C4-2B (cell line): ENCODE measurements at regions not wholly inside any gene's neighbourhood (a gene's known extent, or its start where the extent isn't known, plus 50 kb on each side); places are given as distances from the start of the nearest gene placed in this dataset.

ENCODE experiments used
- H3K27ac ChIP-seq: fragments of 450-650 bp; 2 replicates; pipeline ENCODE4 v1.5.1; 2017
- ZFX ChIP-seq: fragments of 450-650 bp; IDR thresholded peaks from 2 replicates; pipeline ENCODE4 v1.6.1; 2017
- TF ChIP-seq, protein P1 (sequence below): fragments of 450-650 bp; conservative IDR thresholded peaks from 2 replicates; pipeline ENCODE4 v1.5.1; 2017; ENCODE audit warnings: mild to moderate bottlenecking

DNA sequence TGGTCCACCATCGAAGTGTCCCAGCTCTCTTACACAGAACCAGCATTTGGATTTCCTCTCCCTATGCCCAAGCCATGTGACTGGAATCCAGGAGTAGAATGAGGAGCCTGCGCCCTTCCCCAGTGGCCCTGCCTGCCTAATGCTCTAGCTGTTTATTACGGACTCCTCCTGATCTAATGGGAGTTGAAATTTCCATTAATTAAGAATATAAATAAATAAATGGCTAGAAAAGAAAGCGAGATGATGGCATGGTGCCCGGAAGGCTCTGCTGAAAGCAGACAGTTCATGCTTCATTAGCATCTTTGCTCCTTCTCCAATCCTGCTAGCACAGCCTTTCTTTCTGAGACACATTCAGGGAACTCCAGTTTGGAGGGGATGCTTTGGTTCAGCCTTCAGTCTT is 216.2 kb downstream of the SEC16B start:
- TF ChIP-seq ZFX, result no peak
- TF ChIP-seq, protein P1, sequence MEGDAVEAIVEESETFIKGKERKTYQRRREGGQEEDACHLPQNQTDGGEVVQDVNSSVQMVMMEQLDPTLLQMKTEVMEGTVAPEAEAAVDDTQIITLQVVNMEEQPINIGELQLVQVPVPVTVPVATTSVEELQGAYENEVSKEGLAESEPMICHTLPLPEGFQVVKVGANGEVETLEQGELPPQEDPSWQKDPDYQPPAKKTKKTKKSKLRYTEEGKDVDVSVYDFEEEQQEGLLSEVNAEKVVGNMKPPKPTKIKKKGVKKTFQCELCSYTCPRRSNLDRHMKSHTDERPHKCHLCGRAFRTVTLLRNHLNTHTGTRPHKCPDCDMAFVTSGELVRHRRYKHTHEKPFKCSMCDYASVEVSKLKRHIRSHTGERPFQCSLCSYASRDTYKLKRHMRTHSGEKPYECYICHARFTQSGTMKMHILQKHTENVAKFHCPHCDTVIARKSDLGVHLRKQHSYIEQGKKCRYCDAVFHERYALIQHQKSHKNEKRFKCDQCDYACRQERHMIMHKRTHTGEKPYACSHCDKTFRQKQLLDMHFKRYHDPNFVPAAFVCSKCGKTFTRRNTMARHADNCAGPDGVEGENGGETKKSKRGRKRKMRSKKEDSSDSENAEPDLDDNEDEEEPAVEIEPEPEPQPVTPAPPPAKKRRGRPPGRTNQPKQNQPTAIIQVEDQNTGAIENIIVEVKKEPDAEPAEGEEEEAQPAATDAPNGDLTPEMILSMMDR, result no peak
- H3K27ac ChIP-seq, result no peak overlapping the region

DNA sequence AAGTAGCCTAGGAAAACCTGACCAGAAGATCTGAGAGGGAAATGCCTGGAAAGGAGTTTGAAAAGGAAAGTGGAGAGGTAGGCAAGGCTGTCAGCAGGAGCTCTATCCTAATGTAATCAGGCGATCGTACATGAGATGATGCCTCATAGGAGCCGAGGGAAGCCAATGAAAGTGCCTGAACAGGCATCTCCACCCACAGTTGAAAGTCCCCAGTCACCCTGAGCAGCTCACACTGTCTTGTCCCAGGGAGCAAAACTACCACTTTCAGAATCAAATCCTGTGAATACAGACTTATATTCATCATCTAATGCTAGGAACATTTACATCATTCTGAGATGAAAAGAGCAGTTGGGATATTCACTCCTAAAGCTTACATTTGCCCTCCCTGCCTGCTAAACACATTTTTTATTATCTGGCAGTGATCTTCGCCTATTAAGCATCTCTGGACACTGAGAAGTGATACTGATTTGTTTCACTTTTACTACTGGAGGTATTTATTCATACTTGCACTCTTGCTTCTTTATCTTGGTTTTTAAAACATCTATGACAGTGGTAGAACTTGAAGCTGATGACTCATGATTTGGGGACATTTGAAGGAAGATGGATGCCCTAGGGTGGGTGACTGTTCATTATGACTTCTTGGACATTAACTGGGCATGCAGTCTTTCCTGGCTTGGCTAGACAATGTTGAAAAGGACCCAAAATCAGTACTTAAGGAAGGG is 221.6 kb downstream of the SEC16B start:
- TF ChIP-seq, protein P1, result no peak
- TF ChIP-seq ZFX, result no peak
- H3K27ac ChIP-seq, result no peak overlapping the region

DNA sequence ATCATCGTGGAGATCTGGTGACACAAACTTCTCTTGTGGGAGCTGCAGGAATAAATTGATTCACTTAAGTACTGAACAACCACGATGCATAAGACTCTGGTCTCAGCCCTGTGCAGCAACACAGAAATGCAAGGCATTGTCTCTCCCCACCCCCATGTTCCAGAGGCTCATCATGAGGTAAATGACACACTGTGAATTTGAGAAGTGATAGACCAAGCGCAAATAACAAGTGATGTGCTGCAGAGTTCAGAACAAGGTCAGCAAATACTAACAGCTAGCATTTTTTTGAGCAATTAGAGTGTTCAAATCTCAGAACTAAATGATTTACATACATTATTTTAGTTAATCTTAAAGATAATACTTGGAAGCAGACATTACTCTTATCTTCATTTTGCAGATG is 223.7 kb downstream of the SEC16B start:
- no peak overlapping the region for H3K27ac ChIP-seq
- TF ChIP-seq ZFX, result no peak
- TF ChIP-seq, protein P1, result no peak

DNA sequence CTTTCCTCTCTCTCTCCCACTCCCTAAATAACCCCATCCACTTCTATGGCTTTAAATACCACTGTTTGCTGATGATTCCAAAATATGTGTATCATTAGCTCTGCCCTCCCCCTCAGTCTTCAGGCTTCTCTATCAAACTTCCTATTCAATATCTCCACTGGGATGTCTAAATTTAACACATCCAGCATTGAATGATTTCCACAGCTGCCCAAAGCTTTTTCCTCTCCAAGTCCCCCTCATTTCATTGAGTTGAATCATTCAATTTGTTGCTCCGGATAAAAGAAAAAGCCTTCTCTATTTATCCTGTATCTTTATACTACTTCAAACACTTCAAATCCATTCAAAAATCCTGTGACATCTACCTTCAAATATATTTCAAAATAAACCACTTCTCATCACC is 225.0 kb downstream of the SEC16B start:
- no peak for TF ChIP-seq ZFX
- TF ChIP-seq, protein P1, result no peak
- H3K27ac ChIP-seq, result no peak overlapping the region

DNA sequence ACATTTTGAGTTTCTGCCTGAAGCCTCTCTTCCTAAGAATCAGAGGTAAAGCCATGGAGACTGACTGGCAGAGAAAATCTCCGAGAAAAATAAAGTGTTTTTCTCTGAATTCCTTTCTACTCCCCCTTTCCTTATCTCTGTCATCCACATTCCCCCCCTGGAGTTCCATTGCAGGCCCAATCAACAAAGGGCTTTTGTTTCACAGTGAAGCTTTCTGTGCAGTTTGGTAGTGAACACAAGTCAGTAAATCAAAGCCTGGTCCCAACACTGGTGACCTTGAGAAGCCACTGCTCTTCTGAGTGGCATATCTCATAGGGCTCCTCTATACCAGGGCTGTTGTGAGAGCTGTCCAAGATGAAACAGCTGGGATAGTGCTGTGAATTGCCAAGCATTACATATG is 228.4 kb downstream of the SEC16B start:
- H3K27ac ChIP-seq, result no peak overlapping the region
- TF ChIP-seq, protein P1, result no peak
- no peak for TF ChIP-seq ZFX

DNA sequence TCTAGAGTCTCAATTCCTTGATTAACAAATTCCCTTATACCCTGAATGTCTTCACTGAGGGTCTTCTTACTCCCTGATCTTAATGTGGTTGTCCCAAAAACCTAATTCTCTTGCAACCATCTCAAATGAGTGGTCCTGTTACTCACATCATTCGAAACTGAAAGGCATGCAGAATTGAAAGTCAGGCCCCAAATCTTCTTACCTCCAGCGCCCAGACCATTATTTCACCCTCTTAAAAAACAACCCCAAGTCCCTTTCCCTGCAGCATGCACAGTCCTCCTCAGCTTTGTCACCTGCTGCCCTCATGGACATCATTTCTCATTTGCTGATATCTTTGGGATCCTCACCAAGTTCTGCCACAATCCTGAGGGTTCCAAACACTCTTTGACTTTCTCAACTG is 230.1 kb downstream of the SEC16B start:
- no peak for TF ChIP-seq ZFX
- TF ChIP-seq, protein P1, result no peak
- no peak overlapping the region for H3K27ac ChIP-seq

DNA sequence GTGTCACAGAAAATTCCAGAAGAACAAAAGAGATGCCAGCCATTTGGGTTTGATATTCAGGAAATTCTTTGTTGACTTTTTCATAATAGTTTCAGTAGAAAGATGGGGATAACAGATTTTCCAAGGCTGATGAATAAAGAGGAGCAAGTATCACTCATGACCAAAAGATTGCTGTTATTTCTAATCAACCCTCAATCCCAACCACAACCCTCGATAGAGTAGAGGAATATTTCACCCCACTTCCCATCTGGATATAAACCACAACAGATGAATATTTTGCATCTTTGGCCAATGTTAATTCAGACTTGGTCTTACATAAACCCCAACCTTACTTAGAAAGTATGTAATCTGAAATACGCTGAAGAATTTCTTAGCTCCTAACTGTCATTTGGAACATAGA is 232.4 kb downstream of the SEC16B start:
- no peak for TF ChIP-seq ZFX
- H3K27ac ChIP-seq, result no peak overlapping the region

DNA sequence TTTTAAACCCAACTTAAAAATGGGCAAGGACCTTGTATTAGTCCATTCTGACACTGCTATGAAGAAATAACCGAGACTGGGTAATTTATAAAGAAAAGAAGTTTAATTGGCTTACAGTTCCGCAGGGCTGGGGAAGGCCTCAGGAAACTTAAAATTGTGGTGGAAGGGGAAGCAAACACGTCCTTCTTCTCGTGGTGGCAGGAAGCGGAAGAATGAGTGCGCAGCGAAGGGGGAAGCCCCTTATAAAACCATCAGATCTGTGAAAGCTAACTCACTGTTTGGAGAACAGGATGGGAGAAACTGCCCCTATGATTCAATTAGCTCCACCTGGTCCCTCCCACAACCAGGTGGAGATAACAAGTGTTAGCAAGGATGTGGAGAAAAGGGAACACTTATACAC is 237.7 kb downstream of the SEC16B start:
- H3K27ac ChIP-seq, result no peak overlapping the region

More for the DNA sequence above, 237.7 kb downstream of the SEC16B start:
- TF ChIP-seq ZFX, result no peak
- TF ChIP-seq, protein P1, result no peak
